H1 (cell line): ENCODE measurements at regions not wholly inside any gene's neighbourhood (a gene's known extent, or its start where the extent isn't known, plus 50 kb on each side); places are given as distances from the start of the nearest gene placed in this dataset.

Experiments used
- ATF2 ChIP-seq: IDR thresholded peaks from 2 replicates; pipeline ENCODE4 v1.6.1; 2012; ENCODE audit warnings: low read length, inconsistent platforms
- CHD2 ChIP-seq: IDR thresholded peaks from 2 replicates; pipeline ENCODE4 v1.6.1; 2012; ENCODE audit warnings: low read length, improper control_type of control experiment
- EZH2 ChIP-seq: fragments of 200-600 bp; sonication (generic); IDR thresholded peaks from 2 replicates; pipeline ENCODE4 v1.7.1; 2012; ENCODE audit warnings: low read depth, mild to moderate bottlenecking, moderate library complexity, low read length, inconsistent platforms; ENCODE audit not compliant: severe bottlenecking
- MAFK ChIP-seq: IDR thresholded peaks from 2 replicates; pipeline ENCODE4 v1.6.1; 2012; ENCODE audit warnings: low read depth, mild to moderate bottlenecking, improper control_type of control experiment, low read length
- RNF2 ChIP-seq: fragments of 200-900, 300-1000 bp; sonication (generic); IDR thresholded peaks from 2 replicates; pipeline ENCODE4 v1.7.1; 2016; ENCODE audit warnings: borderline replicate concordance, low read depth, mild to moderate bottlenecking, antibody characterized with exemption, low read length; ENCODE audit not compliant: poor library complexity, severe bottlenecking; ENCODE audit errors: missing control alignments
- SAP30 ChIP-seq: fragments of 300-600 bp; sonication (generic); IDR thresholded peaks from 2 replicates; pipeline ENCODE4 v1.7.1; 2012; ENCODE audit warnings: low read length, moderate library complexity, mild to moderate bottlenecking, inconsistent platforms; ENCODE audit not compliant: insufficient read depth, insufficient replicate concordance
- SIX5 ChIP-seq: IDR thresholded peaks from 2 replicates; pipeline ENCODE4 v1.6.1; 2011; ENCODE audit warnings: mild to moderate bottlenecking, low read depth, low read length

- no peak for TF ChIP-seq ATF2
- TF ChIP-seq SIX5: no peak
- no peak for TF ChIP-seq MAFK
- TF ChIP-seq CHD2: no peak
- no peak for TF ChIP-seq EZH2
- TF ChIP-seq RNF2: no peak
- no peak for TF ChIP-seq SAP30
Observed at GRCh38 chr6:15969236-15969778, 159.6 kb upstream of the MYLIP start (continued).
